IPS-18a (cell line): ENCODE measurements at regions not wholly inside any gene's neighbourhood (a gene's known extent, or its start where the extent isn't known, plus 50 kb on each side); places are given as distances from the start of the nearest gene placed in this dataset.

ENCODE experiments used
- H3K27ac ChIP-seq: one replicate; pipeline ENCODE4 v1.5.1; 2013; ENCODE audit warnings: low read length
- H3K27me3 ChIP-seq: one replicate; pipeline ENCODE4 v1.6.1; 2013; ENCODE audit warnings: mild to moderate bottlenecking, low read length; ENCODE audit not compliant: control insufficient read depth, insufficient read depth
- H3K36me3 ChIP-seq: one replicate; pipeline ENCODE4 v1.6.1; 2013; ENCODE audit warnings: low read depth, low read length; ENCODE audit not compliant: control insufficient read depth
- H3K4me1 ChIP-seq: one replicate; pipeline ENCODE4 v1.6.1; 2013; ENCODE audit warnings: low read depth, low read length; ENCODE audit not compliant: control insufficient read depth
- H3K4me3 ChIP-seq: one replicate; pipeline ENCODE4 v1.5.1; 2013; ENCODE audit warnings: low read length
- H3K9ac ChIP-seq: one replicate; pipeline ENCODE4 v1.6.1; 2013; ENCODE audit warnings: mild to moderate bottlenecking, low read length, moderate library complexity
- H3K9me3 ChIP-seq: one replicate; pipeline ENCODE4 v1.6.1; 2013; ENCODE audit warnings: low read depth, low read length; ENCODE audit not compliant: control insufficient read depth

DNA sequence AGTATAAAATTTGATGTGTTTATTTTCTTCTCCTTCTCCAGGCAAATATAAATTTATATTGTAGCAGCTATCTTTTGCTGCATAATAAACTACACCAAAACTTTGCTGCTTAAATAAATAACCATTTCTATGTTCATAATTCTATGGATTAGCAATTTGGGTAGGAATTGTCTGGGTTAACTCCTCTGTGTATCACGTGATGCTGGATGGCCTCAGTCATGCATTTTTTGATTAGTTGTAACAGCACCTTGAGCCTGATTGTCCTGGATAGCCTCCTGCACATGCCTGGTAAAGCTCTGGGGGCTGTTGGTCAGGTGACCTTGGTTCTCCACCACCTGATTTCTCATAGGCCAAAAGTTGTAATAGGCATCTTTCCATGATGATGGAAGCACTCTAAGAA lies 572.9 kb downstream of the ETV1 start:
- H3K27ac ChIP-seq, result no peak overlapping the region

DNA sequence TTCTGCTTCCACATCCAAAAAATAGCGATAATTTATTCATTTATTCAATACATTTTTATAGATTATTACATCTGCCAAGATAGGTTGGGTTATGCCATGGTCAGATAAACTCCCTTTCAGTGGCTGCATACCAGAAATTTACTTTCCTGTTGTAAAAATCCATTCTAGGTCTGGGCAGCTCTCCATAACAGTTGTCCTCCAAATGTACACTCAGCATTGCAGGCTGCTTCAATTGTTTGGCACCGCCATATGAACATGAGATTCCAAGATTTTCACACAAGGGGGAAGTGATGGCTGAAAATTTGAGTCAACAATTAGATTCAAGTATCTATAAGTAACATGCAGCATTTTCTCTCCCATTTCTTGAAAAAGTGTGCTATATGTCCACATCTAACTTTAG lies 568.7 kb downstream of the ETV1 start:
- no peaks in the 10 kb centered on the region for H3K36me3 ChIP-seq
- no peaks in the 10 kb centered on the region for H3K27me3 ChIP-seq
- H3K4me3 ChIP-seq, result no peak overlapping the region
- no peak overlapping the region for H3K27ac ChIP-seq
- no peak overlapping the region for H3K9ac ChIP-seq
- no peaks in the 10 kb centered on the region for H3K4me1 ChIP-seq
- no peaks in the 10 kb centered on the region for H3K9me3 ChIP-seq

More for the DNA sequence above, 572.9 kb downstream of the ETV1 start:
- H3K4me1 ChIP-seq, result no peaks in the 10 kb centered on the region
- H3K9me3 ChIP-seq, result no peaks in the 10 kb centered on the region
- H3K36me3 ChIP-seq, result no peaks in the 10 kb centered on the region
- H3K27me3 ChIP-seq, result no peaks in the 10 kb centered on the region
- no peak overlapping the region for H3K4me3 ChIP-seq
- no peak overlapping the region for H3K9ac ChIP-seq

DNA sequence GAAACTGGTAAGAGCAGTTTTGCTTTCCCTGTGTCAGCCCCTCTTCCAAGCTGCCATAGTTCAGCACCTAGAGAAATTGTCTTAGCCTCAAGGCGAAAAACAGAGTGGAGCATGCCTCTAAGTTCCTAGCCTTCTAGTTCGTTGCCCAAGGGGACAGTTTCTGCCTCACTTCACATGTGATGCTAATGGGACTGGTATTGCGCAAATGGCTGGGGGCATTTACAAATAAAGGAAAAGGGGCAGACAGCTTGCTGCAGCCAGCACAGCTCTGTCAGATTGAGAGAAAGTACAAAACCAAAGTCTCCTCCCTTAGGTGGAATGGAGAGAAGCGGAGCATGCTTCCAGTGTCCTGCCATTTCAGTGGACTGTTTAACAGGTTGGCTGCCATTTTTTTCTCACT lies 567.7 kb downstream of the ETV1 start:
- no peaks in the 10 kb centered on the region for H3K27me3 ChIP-seq
- H3K27ac ChIP-seq, result no peak overlapping the region
- H3K9ac ChIP-seq, result no peak overlapping the region
- H3K36me3 ChIP-seq, result no peaks in the 10 kb centered on the region
- no peak overlapping the region for H3K4me3 ChIP-seq
- no peaks in the 10 kb centered on the region for H3K9me3 ChIP-seq
- no peaks in the 10 kb centered on the region for H3K4me1 ChIP-seq

DNA sequence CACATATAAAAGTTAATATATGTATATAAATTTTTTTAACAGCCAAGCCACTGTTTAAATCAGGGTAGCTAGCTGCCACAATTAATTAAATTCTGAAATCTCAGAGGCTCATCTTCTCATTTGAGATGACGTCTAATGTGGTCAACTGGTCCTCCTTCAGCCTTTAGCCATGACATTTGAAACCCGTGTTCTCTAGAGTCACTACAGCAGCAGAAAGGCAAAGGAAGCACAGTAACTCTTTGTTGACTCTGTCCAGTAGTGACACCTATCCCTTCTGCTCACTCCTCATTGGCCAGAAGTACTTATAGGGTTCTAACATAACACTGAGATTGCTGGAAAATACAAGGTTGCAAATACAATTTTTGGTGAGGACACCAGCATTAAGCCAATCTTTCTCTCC lies 555.5 kb downstream of the ETV1 start:
- Histone ChIP-seq H3K27ac (no peak overlapping the region), H3K27me3 (no peaks in the 10 kb centered on the region), H3K4me3 (no peak overlapping the region), H3K36me3 (no peaks in the 10 kb centered on the region), H3K9ac (no peak overlapping the region), H3K9me3 (no peaks in the 10 kb centered on the region), H3K4me1 (no peaks in the 10 kb centered on the region)

DNA sequence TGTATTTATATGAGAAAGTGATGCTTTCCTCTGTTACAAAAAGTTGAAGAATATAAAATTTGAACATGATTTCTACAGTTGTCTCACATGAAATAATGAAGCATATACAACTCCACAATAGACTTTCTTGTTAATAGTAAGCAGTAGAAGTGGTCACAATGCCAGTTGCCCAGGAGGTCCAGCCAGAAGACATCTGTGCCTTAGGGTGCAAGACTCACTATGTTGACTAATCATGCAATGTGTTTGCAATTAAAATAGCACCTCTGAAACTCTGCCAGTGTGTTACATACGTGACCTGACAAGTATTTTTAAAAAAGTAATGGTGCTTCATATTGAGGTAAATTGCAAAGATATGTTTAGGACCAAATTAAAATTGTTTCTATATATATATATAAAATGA lies 547.2 kb downstream of the ETV1 start:
- Histone ChIP-seq H3K27ac (no peak overlapping the region), H3K9me3 (no peaks in the 10 kb centered on the region), H3K4me3 (no peak overlapping the region), H3K9ac (no peak overlapping the region), H3K27me3 (no peaks in the 10 kb centered on the region), H3K4me1 (no peaks in the 10 kb centered on the region), H3K36me3 (no peaks in the 10 kb centered on the region)

DNA sequence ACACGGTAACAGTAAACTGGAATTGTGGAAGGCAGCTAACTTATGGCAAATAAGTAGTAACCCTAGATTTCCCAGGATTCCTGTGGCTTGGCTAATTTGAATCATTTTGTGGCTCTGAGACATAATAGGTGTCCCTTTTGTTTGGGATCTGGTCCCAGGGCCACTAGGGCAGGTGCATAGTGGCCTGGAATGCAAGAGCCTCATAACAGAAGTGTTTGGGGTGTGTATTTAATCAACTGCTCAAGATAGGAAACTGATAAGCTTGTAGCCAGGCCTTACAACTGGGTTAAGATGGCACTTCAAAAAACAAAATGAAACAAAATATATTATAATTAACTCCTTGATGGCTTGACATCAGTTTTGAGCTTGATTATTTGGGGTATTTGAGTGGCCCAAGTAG lies 541.8 kb downstream of the ETV1 start:
- Histone ChIP-seq H3K27ac (no peak overlapping the region), H3K36me3 (no peaks in the 10 kb centered on the region), H3K27me3 (no peaks in the 10 kb centered on the region), H3K9me3 (no peaks in the 10 kb centered on the region), H3K4me3 (no peak overlapping the region), H3K9ac (no peak overlapping the region), H3K4me1 (no peaks in the 10 kb centered on the region)

DNA sequence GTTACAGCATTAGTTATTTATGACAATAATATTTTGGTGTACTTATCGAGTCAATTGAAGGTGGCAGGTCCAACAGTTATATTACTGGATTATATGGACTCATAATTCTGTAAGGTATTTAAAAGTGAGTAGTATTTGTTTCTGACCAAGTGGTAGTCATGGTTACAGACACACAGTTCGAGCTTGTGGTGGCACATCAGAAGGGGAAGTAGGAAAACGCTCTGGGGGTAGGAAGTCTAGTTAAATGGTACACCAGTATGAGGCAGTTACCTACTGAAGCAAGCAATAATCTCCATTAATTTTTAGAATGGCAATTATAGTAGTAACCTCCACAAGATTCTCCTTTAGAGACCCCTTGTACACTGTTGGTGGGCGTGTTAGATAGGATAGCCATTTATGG lies 541.2 kb downstream of the ETV1 start:
- no peak overlapping the region for H3K4me3 ChIP-seq
- no peak overlapping the region for H3K9ac ChIP-seq
- H3K27me3 ChIP-seq, result no peaks in the 10 kb centered on the region
- no peaks in the 10 kb centered on the region for H3K4me1 ChIP-seq
- no peak overlapping the region for H3K27ac ChIP-seq
- H3K9me3 ChIP-seq, result no peaks in the 10 kb centered on the region
- H3K36me3 ChIP-seq, result no peaks in the 10 kb centered on the region

DNA sequence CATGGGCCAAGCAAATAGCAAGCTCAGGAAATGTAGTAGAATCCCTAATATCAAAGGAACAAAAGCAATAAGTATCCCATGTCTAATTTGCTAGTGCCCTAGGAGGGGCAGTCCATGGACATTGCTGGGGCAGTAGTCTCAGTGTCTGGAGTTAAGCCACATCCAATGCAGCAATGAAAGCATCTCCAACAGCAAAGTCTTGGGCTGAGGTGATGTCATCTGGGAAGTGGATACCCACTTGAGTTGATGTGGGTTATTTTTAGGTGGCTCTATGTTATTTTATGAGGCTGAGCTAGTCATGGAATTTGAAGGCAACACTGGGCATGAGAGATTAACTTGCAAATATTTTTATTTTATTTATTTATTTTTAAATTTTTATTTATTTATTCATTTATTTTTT lies 540.0 kb downstream of the ETV1 start:
- Histone ChIP-seq H3K27ac (no peak overlapping the region), H3K9ac (no peak overlapping the region), H3K27me3 (no peaks in the 10 kb centered on the region), H3K36me3 (no peaks in the 10 kb centered on the region), H3K9me3 (no peaks in the 10 kb centered on the region), H3K4me1 (no peaks in the 10 kb centered on the region), H3K4me3 (no peak overlapping the region)

DNA sequence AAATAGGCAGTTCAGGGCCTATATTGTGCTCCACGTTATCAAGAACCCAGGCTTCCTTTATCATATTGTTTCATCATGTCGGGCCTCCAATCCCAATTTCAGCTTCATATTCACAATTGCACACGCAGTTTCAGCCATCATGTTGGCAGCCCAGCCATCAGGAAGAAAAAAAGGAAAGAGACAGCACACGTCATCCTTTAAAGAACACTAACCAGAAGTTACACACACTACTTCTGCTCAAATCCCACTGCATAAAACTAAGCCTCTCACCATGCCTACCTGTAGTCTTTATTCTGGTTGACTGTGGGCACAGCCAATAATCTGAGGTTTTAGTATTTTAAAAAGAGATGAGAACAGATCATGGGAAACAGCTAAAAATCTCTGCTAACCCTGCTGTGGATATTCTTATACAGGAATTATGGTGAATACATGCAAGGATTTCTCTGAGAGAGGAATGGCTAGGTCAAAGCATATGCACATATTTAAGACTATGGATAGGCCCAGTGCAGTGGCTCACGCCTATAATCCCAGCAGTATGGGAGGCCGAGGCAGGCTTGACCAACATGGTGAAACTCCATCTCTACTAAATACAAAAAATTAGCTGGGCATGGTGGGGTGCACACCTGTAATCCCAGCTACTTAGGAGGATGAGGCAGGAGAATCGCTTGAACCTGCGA lies 534.4 kb downstream of the ETV1 start:
- Histone ChIP-seq H3K36me3 (no peaks in the 10 kb centered on the region), H3K27ac (no peak overlapping the region), H3K4me3 (no peak overlapping the region), H3K4me1 (no peaks in the 10 kb centered on the region), H3K27me3 (no peaks in the 10 kb centered on the region), H3K9ac (no peak overlapping the region), H3K9me3 (no peaks in the 10 kb centered on the region)

DNA sequence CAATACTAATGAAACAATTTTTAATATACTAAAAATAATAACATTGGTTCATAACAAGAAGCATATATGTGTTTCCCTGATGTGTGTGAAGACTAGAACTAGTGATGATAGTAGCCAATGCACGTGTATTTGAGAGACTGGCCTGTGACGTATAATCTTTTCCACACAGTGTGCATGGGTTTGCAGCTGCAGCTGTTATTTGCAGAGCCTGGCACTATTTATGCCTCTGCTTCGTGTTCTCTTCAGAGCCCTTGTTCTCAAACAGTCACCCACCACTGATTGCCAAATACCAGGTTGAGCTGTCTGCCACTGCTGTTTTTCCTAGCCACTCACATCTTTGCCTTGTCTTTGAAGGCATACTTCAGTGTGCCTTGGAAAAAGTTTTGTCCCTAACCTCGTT lies 531.7 kb downstream of the ETV1 start:
- Histone ChIP-seq H3K4me3 (no peak overlapping the region), H3K27ac (no peak overlapping the region), H3K27me3 (no peaks in the 10 kb centered on the region), H3K36me3 (no peaks in the 10 kb centered on the region), H3K9me3 (no peaks in the 10 kb centered on the region), H3K4me1 (no peaks in the 10 kb centered on the region), H3K9ac (no peak overlapping the region)

DNA sequence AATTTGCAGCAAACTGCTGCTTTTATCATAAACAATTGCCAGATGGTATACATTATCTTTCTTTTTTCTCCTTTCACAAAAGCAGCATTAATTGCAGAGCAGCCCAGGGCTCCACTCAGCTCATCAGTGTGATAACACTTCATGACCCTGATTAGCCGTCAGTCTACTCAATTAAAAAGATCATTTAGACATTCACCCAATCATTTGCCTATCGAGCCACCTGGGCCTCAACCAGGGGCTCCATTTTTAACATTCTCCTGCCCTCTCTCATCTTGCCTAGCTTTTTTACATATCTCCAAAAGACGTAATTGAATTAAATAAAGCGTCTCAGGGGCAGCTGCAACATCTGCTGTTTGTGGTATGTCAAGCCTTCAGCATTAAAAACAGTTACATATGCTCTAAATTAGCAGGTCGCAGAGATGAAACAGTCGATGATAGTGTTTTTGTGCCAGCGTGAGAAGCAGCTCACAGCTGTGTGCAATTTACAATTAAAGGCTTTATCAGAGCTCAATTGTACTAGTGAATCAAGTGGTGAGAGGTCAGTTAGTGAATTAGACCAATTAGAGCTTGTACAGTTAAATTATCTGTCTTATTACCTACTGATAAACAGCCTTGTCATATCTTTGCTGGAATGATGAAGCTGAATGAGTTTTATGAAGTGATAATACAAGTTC lies 522.5 kb downstream of the ETV1 start:
- Histone ChIP-seq H3K4me3 (no peak overlapping the region), H3K9me3 (no peaks in the 10 kb centered on the region), H3K27ac (no peak overlapping the region), H3K27me3 (no peaks in the 10 kb centered on the region), H3K9ac (no peak overlapping the region), H3K4me1 (peaks cover 10% of the 10 kb centered on the region), H3K36me3 (no peaks in the 10 kb centered on the region)

DNA sequence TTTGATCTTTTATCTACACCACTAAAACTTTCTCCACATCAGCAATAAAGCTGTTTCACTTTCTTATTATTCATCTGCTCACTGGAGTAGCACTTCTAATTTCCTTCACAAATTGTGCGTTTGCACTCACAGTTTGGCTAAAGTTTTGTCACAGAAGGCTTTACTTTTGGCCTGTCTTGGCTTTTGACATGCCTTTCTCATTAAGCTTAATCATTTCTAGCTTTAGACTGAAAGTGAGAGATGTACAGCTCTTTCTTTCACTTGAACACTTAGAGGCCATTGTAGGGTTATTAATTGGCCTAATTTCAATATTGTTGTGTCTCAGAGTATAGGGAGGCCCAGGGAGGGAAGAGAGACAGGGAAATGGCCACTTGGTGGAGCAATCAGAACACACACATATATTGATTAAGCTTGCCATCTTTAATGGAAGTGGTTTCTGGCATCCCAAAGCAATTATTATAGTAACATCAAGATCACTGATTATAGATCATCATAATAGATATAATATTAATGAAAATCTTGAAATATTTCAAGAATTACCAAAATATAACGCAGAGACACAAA lies 512.5 kb downstream of the ETV1 start:
- Histone ChIP-seq H3K27me3 (no peaks in the 10 kb centered on the region), H3K27ac (no peak overlapping the region), H3K9me3 (no peaks in the 10 kb centered on the region), H3K9ac (no peak overlapping the region), H3K4me1 (no peaks in the 10 kb centered on the region), H3K36me3 (no peaks in the 10 kb centered on the region), H3K4me3 (no peak overlapping the region)
